ENCODE measurements at regions not wholly inside any gene's neighbourhood (a gene's known extent, or its start where the extent isn't known, plus 50 kb on each side); places are given as distances from the start of the nearest gene placed in this dataset.
A peak's percentile ranks its signal among the peaks of the same experiment; 100 is the strongest.
"Not testable (repeated sequence)": the region's sequence is repeated elsewhere in the genome, so short reads cannot be mapped to it uniquely, and the experiment has no call there.

DNA sequence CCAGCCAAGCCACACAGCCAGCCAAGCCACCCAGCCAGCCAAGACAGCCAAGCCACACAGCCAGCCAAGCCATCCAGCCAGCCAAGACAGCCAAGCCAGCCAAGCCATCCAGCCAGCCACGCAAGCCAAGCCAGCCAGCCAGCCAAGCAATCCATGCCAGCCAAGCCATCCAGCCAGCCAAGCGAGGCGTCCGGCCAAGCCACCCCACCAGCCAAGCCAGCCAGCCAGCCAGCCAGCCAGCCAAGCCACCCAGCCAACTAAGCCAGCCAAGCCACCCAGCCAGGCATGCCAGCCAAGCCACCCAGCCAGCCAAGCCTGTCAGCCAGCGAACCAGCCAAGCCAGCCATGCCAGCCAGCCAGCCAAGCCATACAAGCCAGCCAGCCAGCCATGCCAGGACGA is 1601.8 kb downstream of the RPIA start:
- H3K4me3 ChIP-seq (ENCODE audit: low read depth, low read length); DNase-seq (ENCODE audit: low read depth): not testable (repeated sequence)

DNA sequence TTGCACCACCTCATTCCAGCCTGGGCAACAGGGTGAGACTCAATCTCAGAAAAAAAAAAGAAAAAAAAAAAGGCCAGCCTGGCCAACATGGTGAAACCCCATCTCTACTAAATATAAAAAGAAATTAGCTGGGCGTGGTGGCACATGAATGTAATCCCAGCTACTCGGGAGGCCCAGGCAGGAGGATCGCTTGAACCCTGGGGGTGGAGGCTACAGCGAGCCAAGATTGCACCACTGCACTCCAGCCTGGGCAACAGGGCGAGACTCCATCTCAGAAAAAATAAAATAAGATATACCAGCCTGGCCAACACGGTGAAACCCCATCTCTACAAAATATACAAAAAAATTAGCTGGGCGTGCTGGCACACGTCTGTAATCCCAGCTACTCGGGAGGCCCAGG is 1602.3 kb downstream of the RPIA start:
- DNase-seq (ENCODE audit: low read depth), result not testable (repeated sequence)

DNA sequence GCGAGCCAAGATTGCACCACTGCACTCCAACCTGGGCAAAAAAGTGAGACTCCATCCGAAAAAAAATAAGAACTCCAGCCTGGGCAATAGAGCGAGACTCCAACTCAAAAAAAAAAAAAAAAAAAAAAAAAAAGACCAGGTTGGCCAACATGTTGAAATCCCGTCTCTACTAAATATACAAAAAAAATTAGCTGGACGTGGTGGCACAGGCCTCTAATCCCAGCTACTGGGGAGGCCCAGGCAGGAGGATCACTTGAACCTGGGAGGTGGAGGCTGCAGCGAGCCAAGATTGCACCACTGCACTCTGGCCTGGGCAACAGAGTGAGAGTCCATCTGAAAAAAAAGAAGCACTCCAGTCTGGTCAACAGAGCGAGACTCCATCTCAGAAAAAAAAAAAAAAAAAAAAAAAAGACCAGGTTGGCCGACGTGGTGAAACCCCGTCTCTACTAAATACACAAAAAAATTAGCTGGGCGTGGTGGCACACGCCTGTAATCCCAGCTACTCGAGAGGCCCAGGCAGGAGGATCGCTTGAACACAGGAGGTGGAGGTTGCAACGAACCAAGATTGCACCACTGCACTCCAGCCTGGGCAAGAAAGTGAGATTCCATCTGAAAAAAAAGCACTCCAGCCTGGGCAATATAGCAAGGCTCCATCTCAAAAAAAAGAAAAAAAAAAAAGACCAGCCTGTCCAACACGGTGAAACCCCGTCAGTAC is 1603.7 kb downstream of the RPIA start:
- DNase-seq (ENCODE audit: low read depth), result not testable (repeated sequence)

More for the DNA sequence above, 1602.3 kb downstream of the RPIA start:
- H3K4me3 ChIP-seq (ENCODE audit: low read depth, low read length), result not testable (repeated sequence)

DNA sequence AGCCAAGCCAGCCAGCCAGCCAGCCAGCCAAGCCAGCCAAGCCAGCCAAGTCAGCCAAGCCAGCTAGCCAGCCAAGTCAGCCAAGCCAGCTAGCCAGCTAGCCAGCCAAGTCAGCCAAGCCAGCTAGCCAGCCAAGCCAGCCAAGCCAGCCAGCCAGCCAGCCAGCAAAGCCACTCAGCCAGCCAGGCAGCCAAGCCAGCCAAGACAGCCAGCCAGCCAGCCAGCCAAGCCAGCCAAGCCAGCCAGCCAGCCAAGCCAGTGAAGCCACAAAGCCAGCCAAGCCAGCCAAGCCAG is 1605.0 kb downstream of the RPIA start:
- H3K4me3 ChIP-seq (ENCODE audit: low read depth, low read length); DNase-seq (ENCODE audit: low read depth): not testable (repeated sequence)

More for the DNA sequence above, 1603.7 kb downstream of the RPIA start:
- not testable (repeated sequence) for H3K4me3 ChIP-seq (ENCODE audit: low read depth, low read length)

DNA sequence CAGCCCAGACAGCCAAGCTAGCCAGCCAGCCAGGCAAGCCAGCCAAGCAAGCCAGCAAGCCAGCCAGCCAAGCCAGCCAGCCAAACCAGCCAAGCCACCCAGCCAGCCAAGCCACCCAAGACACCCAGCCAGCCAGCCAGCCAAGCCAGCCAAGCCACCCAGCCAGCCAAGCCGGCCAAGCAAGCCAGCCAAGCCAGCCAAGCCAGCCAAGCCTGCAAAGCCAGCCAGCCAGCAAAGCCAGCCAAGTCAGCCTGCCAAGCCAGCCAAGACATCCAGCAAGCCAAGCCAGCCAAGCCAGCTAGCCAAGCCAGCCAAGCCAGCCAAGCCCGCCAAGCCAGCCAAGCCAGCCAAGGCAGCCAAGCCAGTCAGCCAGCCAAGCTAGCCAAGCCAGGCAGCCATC is 1606.2 kb downstream of the RPIA start:
- H3K4me3 ChIP-seq (ENCODE audit: low read depth, low read length); DNase-seq (ENCODE audit: low read depth): not testable (repeated sequence)

DNA sequence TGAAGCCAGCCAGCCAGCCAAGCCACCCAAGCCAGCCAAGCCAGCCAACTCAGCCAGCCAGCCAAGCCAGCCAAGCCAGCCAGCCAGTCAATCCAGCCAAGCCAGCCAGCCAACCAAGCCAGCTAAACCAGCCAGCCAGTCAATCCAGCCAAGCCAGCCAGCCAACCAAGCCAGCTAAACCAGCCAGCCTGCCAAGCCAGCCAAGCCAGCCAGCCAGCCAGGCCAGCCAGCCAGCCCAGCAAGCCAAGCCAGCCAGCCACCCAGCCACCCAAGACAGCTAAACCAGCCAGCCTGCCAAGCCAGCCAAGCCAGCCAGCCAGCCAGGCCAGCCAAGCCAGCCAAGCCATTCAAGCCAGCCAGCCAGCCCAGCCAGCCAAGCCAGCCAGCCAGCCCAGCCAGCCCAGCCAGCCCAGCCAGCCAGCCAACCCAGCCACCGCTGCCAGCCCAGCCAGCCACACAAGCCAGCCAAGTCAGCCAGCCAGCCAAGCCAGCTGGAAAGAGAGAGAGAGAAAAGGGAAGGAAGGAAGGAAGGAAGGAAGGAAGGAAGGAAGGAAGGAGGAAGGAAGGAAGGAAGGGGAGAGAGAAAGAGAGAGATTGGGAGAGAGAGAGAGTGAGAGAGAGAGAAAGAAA is 1606.8 kb downstream of the RPIA start:
- H3K4me3 ChIP-seq (ENCODE audit: low read depth, low read length); DNase-seq (ENCODE audit: low read depth): not testable (repeated sequence)

DNA sequence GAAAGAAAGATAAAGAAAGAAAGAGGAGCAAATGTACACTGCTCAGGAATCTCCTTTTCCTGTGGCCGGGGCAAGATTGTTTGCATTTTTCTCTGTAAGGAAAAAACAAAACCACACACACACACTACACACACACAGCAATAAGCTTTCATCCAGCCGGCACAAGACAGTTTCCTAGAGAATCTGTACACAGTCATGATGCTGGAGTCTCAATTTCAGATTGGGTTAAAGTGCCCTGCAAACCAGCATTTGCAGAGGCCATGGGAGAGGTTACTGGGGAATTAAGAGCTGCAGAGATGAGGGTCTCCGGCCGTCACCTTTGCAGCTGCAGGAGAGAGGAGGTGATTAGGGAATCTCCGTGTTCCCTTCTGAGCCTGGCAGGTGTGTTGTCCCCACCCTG is 1607.5 kb downstream of the RPIA start:
- H3K4me3 ChIP-seq (ENCODE audit: low read depth, low read length); DNase-seq (ENCODE audit: low read depth): not testable (repeated sequence)

DNA sequence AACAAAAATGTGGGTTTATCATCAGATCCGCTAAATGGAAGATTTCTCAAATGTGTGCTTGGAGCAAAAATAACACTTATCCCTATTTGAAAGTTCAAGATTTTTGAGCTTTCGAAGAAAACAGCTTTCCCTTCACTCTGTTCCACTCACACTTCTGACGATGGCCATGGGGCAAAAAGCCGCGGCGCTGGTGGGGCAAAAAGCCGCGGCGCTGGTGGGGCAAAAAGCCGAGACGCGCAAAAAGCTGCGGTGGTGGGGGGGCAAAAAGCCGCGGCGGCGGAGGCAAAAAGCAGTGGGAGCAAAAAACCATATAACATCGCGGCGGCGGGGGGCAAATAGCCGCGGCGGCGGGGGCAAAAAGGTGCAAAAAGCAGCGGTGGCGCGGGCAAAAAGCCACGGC is 1631.5 kb downstream of the RPIA start:
- DNase-seq (ENCODE audit: low read depth), result not testable (repeated sequence)

DNA sequence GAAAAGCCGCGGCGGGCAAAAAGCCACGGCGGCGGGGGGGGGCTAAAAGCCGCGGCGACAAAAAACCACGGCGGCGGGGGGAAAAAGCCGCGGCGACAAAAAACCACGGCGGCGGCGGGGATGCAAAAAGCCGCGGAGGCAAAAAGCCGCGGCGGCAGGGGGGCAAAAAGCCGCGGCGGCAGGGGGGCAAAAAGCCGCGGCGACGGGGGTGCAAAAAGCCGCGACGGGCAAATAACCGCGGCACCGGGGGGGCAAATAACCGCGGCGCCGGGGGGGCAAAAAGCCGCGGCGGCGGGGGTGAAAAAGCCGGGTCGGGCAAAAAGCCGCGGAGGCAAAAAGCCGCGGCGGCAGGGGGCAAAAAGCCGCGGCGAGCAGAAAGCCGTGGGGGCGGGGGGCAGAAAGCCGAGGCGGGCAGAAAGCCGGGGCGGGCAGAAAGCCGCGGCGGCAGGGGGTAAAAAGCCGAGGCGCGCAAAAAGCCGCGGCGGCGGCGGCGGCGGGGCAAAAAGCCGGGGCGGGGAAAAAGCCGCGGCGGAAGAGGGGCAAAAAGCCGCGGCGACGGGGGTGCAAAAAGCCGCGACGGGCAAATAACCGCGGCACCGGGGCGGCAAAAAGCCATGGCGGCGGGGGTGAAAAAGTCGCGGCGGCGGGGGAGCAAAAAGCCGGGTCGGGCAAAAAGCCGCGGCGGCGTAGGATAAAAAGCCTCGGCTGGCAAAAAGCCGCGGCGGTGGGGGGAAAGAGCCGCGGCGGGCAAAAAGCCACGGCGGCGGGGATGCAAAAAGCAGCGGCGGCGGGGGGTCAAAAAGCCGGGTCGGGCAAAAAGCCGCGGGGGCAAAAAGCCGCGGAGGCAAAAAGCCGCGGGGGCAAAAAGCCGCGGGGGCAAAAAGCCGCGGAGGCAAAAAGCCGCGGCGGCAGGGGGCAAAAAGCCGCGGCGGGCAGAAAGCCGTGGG is 1632.4 kb downstream of the RPIA start:
- not testable (repeated sequence) for DNase-seq (ENCODE audit: low read depth)
- peak overlapping the region; percentile 45 for H3K4me3 ChIP-seq (ENCODE audit: low read depth, low read length)

More for the DNA sequence above, 1631.5 kb downstream of the RPIA start:
- peak overlapping the region; percentile 30 for H3K4me3 ChIP-seq (ENCODE audit: low read depth, low read length)

DNA sequence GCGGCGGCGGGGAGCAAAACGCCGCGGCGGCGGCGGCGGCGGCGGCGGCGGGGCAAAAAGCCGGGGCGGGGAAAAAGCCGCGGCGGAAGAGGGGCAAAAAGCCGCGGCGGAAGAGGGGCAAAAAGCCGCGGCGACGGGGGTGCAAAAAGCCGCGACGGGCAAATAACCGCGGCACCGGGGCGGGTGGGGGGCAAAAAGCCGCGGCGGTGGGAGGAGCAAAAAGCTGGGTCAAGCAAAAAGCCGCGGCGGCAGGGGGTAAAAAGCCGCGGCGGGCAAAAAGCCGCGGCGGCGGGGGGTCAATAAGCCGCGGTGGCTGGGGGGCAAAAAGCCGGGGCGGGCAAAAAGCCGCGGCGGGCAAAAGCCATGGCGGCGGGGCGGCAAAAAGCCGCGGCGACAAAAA is 1633.2 kb downstream of the RPIA start:
- DNase-seq (ENCODE audit: low read depth), result not testable (repeated sequence)
- peak overlapping the region; percentile 33 for H3K4me3 ChIP-seq (ENCODE audit: low read depth, low read length)

DNA sequence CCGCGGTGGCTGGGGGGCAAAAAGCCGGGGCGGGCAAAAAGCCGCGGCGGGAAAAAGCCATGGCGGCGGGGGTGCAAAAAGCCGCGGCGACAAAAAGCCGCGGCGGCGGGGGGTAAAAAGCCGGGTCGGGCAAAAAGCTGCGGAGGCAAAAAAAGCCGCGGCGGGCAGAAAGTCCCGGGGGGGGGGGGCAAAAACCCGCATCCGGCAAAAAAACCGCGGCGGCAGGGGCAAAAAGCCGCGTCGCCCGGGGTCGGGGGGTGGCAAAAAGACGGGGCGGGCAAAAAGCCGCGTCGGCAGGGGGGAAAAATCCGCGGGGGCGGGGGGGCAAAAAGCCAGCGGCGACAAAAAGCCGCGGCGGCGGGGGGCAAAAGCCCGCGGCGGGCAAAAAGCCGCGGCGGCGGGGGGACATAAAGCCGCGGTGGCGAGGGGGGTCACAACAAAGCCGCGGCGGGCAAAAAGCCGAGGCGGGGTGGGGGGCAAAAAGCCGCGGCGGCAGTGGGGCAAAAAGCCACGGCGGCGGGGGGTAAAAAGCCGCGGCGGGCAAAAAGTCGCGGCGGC is 1634.4 kb downstream of the RPIA start:
- not testable (repeated sequence) for DNase-seq (ENCODE audit: low read depth); H3K4me3 ChIP-seq (ENCODE audit: low read depth, low read length)

DNA sequence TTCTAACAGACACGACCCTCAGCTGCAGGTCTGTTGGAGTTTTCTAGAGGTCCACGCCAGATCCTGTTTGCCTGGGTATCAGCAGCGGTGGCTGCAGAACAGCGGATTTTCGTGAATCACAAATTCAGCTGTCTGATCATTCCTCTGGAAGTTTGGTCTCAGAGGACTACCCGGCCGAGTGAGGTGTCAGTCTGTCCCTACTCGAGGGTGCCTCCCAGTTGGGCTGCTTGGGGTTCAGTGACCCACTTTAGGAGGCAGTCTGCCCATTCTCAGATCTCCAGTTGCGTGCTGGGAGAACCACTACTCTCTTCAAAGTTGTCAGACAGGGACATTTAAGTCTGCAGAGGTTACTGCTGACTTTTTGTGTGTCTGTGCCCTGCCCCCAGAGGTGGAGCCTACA is 1664.1 kb downstream of the RPIA start:
- H3K4me3 ChIP-seq (ENCODE audit: low read depth, low read length); DNase-seq (ENCODE audit: low read depth): not testable (repeated sequence)

DNA sequence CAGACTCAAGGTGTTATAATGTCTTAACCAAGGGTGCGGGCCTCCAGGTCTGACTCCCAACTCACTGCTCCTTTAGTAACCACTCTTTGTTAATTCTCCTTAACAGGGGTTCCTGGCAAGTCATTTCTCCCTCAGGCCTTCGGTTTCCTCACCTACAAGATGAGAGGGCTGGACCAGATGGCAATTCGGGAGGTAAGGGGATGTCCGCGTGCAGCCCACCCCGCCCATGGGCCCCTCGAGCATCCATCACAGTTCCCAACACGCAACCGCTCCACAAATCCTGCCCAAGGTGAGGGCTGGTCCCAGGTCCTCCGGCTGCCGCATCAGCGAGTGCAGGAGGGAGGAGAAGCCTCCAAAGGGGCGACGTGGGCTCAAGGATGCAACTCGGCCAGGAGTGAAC is 1667.9 kb downstream of the RPIA start:
- DNase-seq (ENCODE audit: low read depth); H3K4me3 ChIP-seq (ENCODE audit: low read depth, low read length): not testable (repeated sequence)

DNA sequence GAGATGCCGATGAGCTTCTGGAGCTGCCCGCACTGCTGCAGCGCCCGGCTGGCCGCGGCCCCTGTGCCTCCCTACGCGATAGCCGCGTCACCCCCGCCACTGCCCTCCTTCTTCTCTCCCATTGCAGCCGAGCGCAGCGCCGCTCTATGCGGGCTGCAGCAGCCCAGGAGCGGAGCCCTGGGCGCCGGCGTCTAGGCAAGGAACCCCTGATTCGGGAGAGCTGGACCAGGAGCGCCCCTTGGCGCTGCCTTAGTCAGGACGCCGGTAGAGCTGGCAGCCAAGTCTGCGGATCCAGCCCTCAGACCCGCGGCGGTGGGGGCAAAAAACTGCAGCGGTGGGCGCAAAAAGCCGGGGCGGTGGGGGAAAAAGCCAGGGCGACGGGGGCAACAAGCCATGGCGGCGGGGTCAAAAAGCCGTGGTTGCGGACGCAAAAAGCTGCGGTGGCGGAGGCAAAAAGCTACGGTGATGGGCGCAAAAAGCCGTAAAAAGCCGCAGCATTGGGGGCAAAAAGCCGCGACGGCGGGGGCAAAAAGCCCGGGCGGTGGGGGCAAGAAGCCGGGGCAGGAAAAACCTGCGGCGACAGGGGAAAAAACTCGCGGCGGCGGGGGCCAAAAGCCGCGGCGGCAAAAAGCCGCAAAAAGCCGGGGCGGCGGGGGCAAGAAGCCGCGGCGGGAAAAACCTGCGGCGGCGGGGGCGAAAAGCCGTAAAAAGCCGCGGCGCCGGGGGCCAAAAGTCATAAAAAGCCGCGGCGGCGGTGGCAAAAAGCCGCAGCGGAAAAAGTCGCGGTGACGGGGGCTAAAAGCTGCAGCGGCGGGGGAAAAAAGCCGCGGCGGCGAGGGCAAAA is 1668.6 kb downstream of the RPIA start:
- DNase-seq (ENCODE audit: low read depth), result not testable (repeated sequence)
- peak overlapping the region; percentile 23 for H3K4me3 ChIP-seq (ENCODE audit: low read depth, low read length)

DNA sequence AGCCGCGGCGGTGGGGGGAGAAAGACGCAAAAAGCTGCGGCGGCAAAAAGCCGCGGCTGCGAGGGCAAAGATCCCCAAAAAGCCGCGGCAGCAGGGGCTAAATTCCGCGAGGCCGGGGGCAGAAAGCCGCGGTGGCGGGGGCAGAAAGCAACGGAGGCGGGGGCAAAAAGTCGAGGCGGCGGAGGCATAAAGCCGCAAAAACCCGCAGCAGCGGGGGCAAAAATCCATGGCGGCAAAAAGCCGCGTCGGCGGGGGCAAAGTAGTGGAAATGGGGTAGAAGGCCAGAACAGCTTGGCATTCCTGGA is 1669.2 kb downstream of the RPIA start:
- H3K4me3 ChIP-seq (ENCODE audit: low read depth, low read length), result peak overlapping the region; percentile 23
- not testable (repeated sequence) for DNase-seq (ENCODE audit: low read depth)

All from epithelial cell of proximal tubule (primary cell).